Omental fat pad (tissue), 3 donors: ENCODE measurements at regions not wholly inside any gene's neighbourhood (a gene's known extent, or its start where the extent isn't known, plus 50 kb on each side); places are given as distances from the start of the nearest gene placed in this dataset.

Source experiments
- ATAC-seq: fragments of 150-250 bp; one replicate; pipeline ENCODE4 v1.9.1; 2016; ENCODE audit warnings: mild to moderate bottlenecking, moderate library complexity; ENCODE audit not compliant: low FRiP score
- DNase-seq: peaks from one replicate; pipeline ENCODE4 v3.0.0-alpha.2; 2019; ENCODE audit warnings: low spot score
- TF ChIP-seq, protein P1 (sequence below), 3 donors: fragments of 450-650 bp; IDR thresholded peaks; one replicate each; pipeline ENCODE4 v1.5.1; 2016 to 2017; ENCODE audit warnings: antibody characterized with exemption in 3 of 3, mild to moderate bottlenecking in 3 of 3, moderate library complexity in 2 of 3

DNA sequence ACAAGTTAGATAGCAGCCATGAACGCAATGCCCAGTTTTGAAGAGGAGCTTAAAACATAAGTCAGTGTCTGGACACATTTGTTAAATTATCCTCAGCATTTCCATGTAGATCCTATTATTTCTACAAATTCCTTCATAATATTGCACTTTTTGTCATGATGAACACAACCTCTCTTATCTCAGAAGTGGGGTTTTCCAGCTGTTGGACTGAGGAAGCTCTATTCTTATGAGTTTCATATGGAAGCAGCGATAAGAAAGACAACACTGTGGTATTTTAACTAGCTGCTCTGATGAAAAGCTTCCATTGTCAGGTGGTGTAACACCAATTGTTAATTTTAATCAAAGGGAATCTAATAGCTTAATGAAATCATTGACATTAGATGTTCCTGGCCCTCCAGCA is 308.7 kb downstream of the GBA3 start:
- TF ChIP-seq, protein P1, sequence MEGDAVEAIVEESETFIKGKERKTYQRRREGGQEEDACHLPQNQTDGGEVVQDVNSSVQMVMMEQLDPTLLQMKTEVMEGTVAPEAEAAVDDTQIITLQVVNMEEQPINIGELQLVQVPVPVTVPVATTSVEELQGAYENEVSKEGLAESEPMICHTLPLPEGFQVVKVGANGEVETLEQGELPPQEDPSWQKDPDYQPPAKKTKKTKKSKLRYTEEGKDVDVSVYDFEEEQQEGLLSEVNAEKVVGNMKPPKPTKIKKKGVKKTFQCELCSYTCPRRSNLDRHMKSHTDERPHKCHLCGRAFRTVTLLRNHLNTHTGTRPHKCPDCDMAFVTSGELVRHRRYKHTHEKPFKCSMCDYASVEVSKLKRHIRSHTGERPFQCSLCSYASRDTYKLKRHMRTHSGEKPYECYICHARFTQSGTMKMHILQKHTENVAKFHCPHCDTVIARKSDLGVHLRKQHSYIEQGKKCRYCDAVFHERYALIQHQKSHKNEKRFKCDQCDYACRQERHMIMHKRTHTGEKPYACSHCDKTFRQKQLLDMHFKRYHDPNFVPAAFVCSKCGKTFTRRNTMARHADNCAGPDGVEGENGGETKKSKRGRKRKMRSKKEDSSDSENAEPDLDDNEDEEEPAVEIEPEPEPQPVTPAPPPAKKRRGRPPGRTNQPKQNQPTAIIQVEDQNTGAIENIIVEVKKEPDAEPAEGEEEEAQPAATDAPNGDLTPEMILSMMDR (IDR thresholded peaks at IDR 0.05), result no peak
- ATAC-seq, result no peak
- no peak for DNase-seq

DNA sequence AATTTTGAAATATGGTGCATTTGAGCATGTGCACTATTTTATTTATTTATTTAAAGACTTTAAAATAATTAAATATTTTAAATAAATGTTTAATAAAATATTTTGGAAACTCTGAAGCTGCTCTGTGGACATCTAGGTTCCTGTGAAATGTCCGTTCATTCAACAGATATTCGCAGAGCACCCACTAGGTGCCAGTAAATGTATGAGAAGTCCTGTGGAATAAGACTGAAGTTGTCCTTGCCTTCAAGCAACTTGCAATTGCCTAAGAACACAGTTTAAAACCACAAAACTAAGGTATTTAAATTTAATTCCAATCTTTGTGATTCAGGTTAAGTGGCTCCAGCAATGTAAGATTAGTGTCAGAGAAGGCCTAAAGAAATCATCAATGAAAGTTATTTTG is 306.7 kb downstream of the GBA3 start:
- TF ChIP-seq, protein P1 (IDR thresholded peaks at IDR 0.05), result no peak
- no peak for ATAC-seq
- DNase-seq, result no peak

DNA sequence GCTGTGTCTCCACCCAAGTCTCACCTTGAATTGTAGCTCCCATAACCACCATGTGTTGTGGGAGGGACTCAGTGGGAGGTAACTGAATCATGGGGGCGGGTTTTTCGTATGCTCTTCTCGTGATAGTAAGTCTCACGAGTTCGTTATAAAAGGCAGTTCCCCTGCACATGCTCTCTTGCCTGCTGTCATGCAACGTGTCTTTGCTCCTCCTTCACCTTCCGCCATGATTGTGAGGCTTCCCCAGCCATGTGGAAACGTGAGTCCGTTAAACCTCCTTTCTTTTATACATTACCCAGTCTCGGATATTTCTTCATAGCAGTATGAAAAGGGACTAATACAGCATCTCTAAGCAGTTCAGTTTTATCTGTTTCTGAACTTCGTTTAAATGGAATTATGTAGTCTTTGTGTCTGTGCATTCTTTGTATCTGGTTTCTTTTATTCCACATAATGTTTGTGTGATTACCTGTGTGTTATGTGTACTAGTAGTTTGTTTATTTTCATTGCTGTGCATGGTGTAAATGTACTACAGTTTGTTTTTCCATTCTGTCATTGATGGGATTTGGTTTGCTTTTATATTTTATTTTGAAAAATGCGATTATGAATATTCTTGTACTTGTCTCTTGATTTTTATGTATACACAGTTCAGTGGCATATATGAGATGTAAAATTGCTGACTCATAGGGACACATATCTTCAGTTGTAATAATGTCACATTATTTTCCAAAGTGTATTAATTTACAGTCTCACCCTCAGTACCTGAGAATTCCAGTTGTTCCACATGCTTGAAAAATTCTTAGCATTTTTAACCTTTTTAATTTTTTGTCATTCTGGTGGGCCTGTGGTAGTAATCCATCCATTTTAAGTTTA is 304.9 kb downstream of the GBA3 start:
- DNase-seq (no peak), ATAC-seq (no peak)
- TF ChIP-seq, protein P1 (IDR thresholded peaks at IDR 0.05), result no peak

DNA sequence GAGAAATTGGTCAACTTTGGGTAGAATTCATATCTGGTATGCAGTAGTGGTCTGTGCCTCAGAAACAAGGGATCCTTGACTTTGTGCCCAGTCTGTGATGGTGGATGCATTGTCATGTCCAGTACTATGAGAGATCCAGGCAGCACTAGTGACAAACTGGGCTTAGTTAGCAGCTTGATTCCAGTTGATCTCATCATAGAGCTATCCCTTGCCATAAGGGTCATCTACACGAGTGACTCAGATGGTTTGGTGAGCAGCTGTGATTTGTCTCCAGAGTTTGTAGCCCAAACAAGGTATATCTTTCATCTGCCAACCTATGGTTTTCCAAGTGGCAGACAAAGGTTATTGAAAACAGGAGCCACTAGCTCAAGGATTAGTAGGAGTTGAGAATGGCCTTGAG is 298.8 kb downstream of the GBA3 start:
- ATAC-seq, result no peak
- TF ChIP-seq, protein P1 (IDR thresholded peaks at IDR 0.05), result no peak
- DNase-seq, result no peak

DNA sequence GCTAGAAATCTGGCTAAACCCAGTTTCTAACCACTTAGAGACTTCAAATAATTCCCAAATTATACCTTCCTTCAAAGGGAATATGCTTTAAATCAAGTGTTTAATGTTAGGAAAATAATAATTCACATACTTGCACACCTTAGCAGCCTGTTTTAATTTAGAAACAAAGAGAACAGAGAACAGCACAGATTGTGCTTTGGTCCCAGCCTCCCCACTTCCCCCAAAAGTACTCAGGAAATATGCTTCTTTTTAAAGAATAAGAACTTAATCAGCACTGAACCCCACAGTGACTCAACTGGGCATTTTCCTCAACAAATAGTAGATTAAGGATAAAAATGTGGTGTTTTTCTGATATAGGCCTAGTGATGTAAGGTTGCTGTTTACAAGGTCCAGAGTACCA is 295.8 kb downstream of the GBA3 start:
- no peak for ATAC-seq
- no peak for DNase-seq
- TF ChIP-seq, protein P1 (IDR thresholded peaks at IDR 0.05), result no peak

DNA sequence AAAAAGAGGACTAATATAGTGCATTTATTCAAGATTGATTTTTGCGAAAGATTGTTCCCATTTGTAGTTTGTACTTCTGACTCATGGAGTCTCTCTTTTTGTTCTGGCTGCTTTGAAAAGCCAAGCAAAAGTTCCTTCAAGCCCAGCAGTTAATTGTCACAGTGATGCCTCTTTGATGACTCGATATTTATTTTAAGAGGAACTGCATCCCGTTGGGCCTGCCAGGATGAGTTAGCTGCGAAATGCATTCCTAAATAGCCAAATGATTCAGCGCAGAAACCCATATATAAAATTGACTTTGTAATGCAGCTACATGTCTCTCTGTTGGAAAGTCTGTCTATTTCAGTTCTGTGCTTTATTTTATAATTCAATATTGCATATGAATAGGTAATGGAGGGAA is 295.1 kb downstream of the GBA3 start:
- no peak for ATAC-seq
- TF ChIP-seq, protein P1 (IDR thresholded peaks at IDR 0.05), result no peak
- no peak for DNase-seq

DNA sequence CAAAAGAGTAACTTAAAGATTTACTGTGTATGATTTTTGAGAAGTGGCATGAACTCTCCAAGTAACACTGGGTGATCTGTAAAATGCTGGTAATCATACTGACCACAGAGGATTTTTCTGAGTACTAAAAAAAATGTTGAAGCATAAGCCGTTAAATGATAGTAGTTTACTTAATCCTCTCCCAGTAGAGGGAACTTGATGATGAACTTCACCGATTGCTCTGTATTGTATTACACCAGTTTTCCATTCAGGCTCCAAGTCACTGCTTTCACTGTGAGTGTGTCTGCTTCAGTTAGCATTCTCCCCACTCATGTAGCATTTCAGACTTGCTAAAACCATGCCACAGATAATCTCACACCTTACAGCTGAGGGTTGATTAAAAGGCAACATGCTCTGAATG is 294.1 kb downstream of the GBA3 start:
- ATAC-seq (no peak), DNase-seq (no peak)
- TF ChIP-seq, protein P1 (IDR thresholded peaks at IDR 0.05), result no peak
